ENCODE measurements at regions not wholly inside any gene's neighbourhood (a gene's known extent, or its start where the extent isn't known, plus 50 kb on each side); places are given as distances from the start of the nearest gene placed in this dataset.
"Not testable (repeated sequence)": the region's sequence is repeated elsewhere in the genome, so short reads cannot be mapped to it uniquely, and the experiment has no call there.

GRCh38 chr10:71094712-71095390 lies 117.5 kb upstream of the UNC5B start:
- Histone ChIP-seq H3K4me1 (ENCODE audit: control insufficient read depth in 3 of 3, insufficient read depth in 3 of 3, low read length in 3 of 3) (peaks cover 8 to 21% (median 19%) of the 10 kb centered on the region in 3 donors), H3K9ac (ENCODE audit: low read depth in 1 of 3, low read length in 3 of 3) (no peak overlapping the region), H3K27me3 (ENCODE audit: control insufficient read depth in 3 of 3, insufficient read depth in 3 of 3, low read length in 3 of 3) (no peaks in the 10 kb centered on the region), H3K4me3 (ENCODE audit: low read length in 3 of 3) (no peak overlapping the region), H3K36me3 (ENCODE audit: control insufficient read depth in 3 of 3, insufficient read depth in 3 of 3, low read length in 3 of 3) (no peaks in the 10 kb centered on the region), H3K9me3 (ENCODE audit: control insufficient read depth in 3 of 3, low read length in 3 of 3) (no peaks in the 10 kb centered on the region), H3K27ac (ENCODE audit: low read depth, low read length) (no peak overlapping the region)

GRCh38 chr10:71099731-71100361 lies 112.5 kb upstream of the UNC5B start:
- H3K9ac ChIP-seq (ENCODE audit: low read depth in 1 of 3, low read length in 3 of 3) = no peak overlapping the region
- H3K4me3 ChIP-seq (ENCODE audit: low read length in 3 of 3) = no peak overlapping the region
- H3K27me3 ChIP-seq (ENCODE audit: control insufficient read depth in 3 of 3, insufficient read depth in 3 of 3, low read length in 3 of 3) = no peaks in the 10 kb centered on the region
- no peaks in the 10 kb centered on the region for H3K36me3 ChIP-seq (ENCODE audit: control insufficient read depth in 3 of 3, insufficient read depth in 3 of 3, low read length in 3 of 3)
- H3K4me1 ChIP-seq (ENCODE audit: control insufficient read depth in 3 of 3, insufficient read depth in 3 of 3, low read length in 3 of 3) = no peaks in the 10 kb centered on the region
- H3K9me3 ChIP-seq (ENCODE audit: control insufficient read depth in 3 of 3, low read length in 3 of 3) = no peaks in the 10 kb centered on the region
- no peak overlapping the region for H3K27ac ChIP-seq (ENCODE audit: low read depth, low read length)

GRCh38 chr10:71103961-71104360 lies 108.4 kb upstream of the UNC5B start:
- H3K27ac ChIP-seq (ENCODE audit: low read depth, low read length) = no peak overlapping the region
- no peaks in the 10 kb centered on the region for H3K27me3 ChIP-seq (ENCODE audit: control insufficient read depth in 3 of 3, insufficient read depth in 3 of 3, low read length in 3 of 3)
- H3K4me3 ChIP-seq (ENCODE audit: low read length in 3 of 3) = no peak overlapping the region
- H3K9me3 ChIP-seq (ENCODE audit: control insufficient read depth in 3 of 3, low read length in 3 of 3) = no peaks in the 10 kb centered on the region
- H3K36me3 ChIP-seq (ENCODE audit: control insufficient read depth in 3 of 3, insufficient read depth in 3 of 3, low read length in 3 of 3) = no peaks in the 10 kb centered on the region
- no peak overlapping the region for H3K9ac ChIP-seq (ENCODE audit: low read depth in 1 of 3, low read length in 3 of 3)
- no peaks in the 10 kb centered on the region for H3K4me1 ChIP-seq (ENCODE audit: control insufficient read depth in 3 of 3, insufficient read depth in 3 of 3, low read length in 3 of 3)

- H3K27me3 ChIP-seq (ENCODE audit: control insufficient read depth in 3 of 3, insufficient read depth in 3 of 3, low read length in 3 of 3); H3K27ac ChIP-seq (ENCODE audit: low read depth, low read length); H3K4me3 ChIP-seq (ENCODE audit: low read length in 3 of 3); H3K36me3 ChIP-seq (ENCODE audit: control insufficient read depth in 3 of 3, insufficient read depth in 3 of 3, low read length in 3 of 3); H3K9ac ChIP-seq (ENCODE audit: low read depth in 1 of 3, low read length in 3 of 3); H3K4me1 ChIP-seq (ENCODE audit: control insufficient read depth in 3 of 3, insufficient read depth in 3 of 3, low read length in 3 of 3); H3K9me3 ChIP-seq (ENCODE audit: control insufficient read depth in 3 of 3, low read length in 3 of 3): not testable (repeated sequence)
These were observed 106.2 kb upstream of the UNC5B start for GRCh38 chr10:71106151-71106550.

- H3K4me3 ChIP-seq (ENCODE audit: low read length in 3 of 3); H3K36me3 ChIP-seq (ENCODE audit: control insufficient read depth in 3 of 3, insufficient read depth in 3 of 3, low read length in 3 of 3); H3K9me3 ChIP-seq (ENCODE audit: control insufficient read depth in 3 of 3, low read length in 3 of 3); H3K9ac ChIP-seq (ENCODE audit: low read depth in 1 of 3, low read length in 3 of 3); H3K27ac ChIP-seq (ENCODE audit: low read depth, low read length); H3K27me3 ChIP-seq (ENCODE audit: control insufficient read depth in 3 of 3, insufficient read depth in 3 of 3, low read length in 3 of 3); H3K4me1 ChIP-seq (ENCODE audit: control insufficient read depth in 3 of 3, insufficient read depth in 3 of 3, low read length in 3 of 3): not testable (repeated sequence)
These were observed 105.3 kb upstream of the UNC5B start for GRCh38 chr10:71107117-71107516.

- H3K36me3 ChIP-seq (ENCODE audit: control insufficient read depth in 3 of 3, insufficient read depth in 3 of 3, low read length in 3 of 3); H3K27ac ChIP-seq (ENCODE audit: low read depth, low read length); H3K9ac ChIP-seq (ENCODE audit: low read depth in 1 of 3, low read length in 3 of 3); H3K9me3 ChIP-seq (ENCODE audit: control insufficient read depth in 3 of 3, low read length in 3 of 3); H3K4me1 ChIP-seq (ENCODE audit: control insufficient read depth in 3 of 3, insufficient read depth in 3 of 3, low read length in 3 of 3); H3K4me3 ChIP-seq (ENCODE audit: low read length in 3 of 3); H3K27me3 ChIP-seq (ENCODE audit: control insufficient read depth in 3 of 3, insufficient read depth in 3 of 3, low read length in 3 of 3): not testable (repeated sequence)
These were observed 104.3 kb upstream of the UNC5B start for GRCh38 chr10:71108042-71108441.

- no peaks in the 10 kb centered on the region for H3K27me3 ChIP-seq (ENCODE audit: control insufficient read depth in 3 of 3, insufficient read depth in 3 of 3, low read length in 3 of 3)
- H3K36me3 ChIP-seq (ENCODE audit: control insufficient read depth in 3 of 3, insufficient read depth in 3 of 3, low read length in 3 of 3) = no peaks in the 10 kb centered on the region
- H3K9ac ChIP-seq (ENCODE audit: low read depth in 1 of 3, low read length in 3 of 3) = no peak overlapping the region
- H3K27ac ChIP-seq (ENCODE audit: low read depth, low read length) = no peak overlapping the region
- peaks cover 5 to 8% (median 6%) of the 10 kb centered on the region in 3 donors for H3K9me3 ChIP-seq (ENCODE audit: control insufficient read depth in 3 of 3, low read length in 3 of 3)
- H3K4me3 ChIP-seq (ENCODE audit: low read length in 3 of 3) = no peak overlapping the region
- H3K4me1 ChIP-seq (ENCODE audit: control insufficient read depth in 3 of 3, insufficient read depth in 3 of 3, low read length in 3 of 3) = no peaks in the 10 kb centered on the region
These were observed 100.1 kb upstream of the UNC5B start for GRCh38 chr10:71112138-71112785.

- Histone ChIP-seq H3K9ac (ENCODE audit: low read depth in 1 of 3, low read length in 3 of 3) (no peak overlapping the region), H3K9me3 (ENCODE audit: control insufficient read depth in 3 of 3, low read length in 3 of 3) (peaks cover 7 to 8% (median 8%) of the 10 kb centered on the region in 3 donors), H3K4me1 (ENCODE audit: control insufficient read depth in 3 of 3, insufficient read depth in 3 of 3, low read length in 3 of 3) (no peaks in the 10 kb centered on the region), H3K27me3 (ENCODE audit: control insufficient read depth in 3 of 3, insufficient read depth in 3 of 3, low read length in 3 of 3) (no peaks in the 10 kb centered on the region), H3K27ac (ENCODE audit: low read depth, low read length) (no peak overlapping the region), H3K36me3 (ENCODE audit: control insufficient read depth in 3 of 3, insufficient read depth in 3 of 3, low read length in 3 of 3) (no peaks in the 10 kb centered on the region), H3K4me3 (ENCODE audit: low read length in 3 of 3) (no peak overlapping the region)
These were observed 95.9 kb upstream of the UNC5B start for GRCh38 chr10:71116426-71116825.

GRCh38 chr10:71117589-71117988 lies 94.8 kb upstream of the UNC5B start:
- H3K4me3 ChIP-seq (ENCODE audit: low read length in 3 of 3); H3K4me1 ChIP-seq (ENCODE audit: control insufficient read depth in 3 of 3, insufficient read depth in 3 of 3, low read length in 3 of 3); H3K9ac ChIP-seq (ENCODE audit: low read depth in 1 of 3, low read length in 3 of 3); H3K27me3 ChIP-seq (ENCODE audit: control insufficient read depth in 3 of 3, insufficient read depth in 3 of 3, low read length in 3 of 3); H3K36me3 ChIP-seq (ENCODE audit: control insufficient read depth in 3 of 3, insufficient read depth in 3 of 3, low read length in 3 of 3); H3K9me3 ChIP-seq (ENCODE audit: control insufficient read depth in 3 of 3, low read length in 3 of 3); H3K27ac ChIP-seq (ENCODE audit: low read depth, low read length): not testable (repeated sequence)

GRCh38 chr10:71123023-71123422 lies 89.3 kb upstream of the UNC5B start:
- no peak overlapping the region for H3K9ac ChIP-seq (ENCODE audit: low read depth in 1 of 3, low read length in 3 of 3)

More at GRCh38 chr10:71123023-71123422, 89.3 kb upstream of the UNC5B start:
- no peaks in the 10 kb centered on the region for H3K36me3 ChIP-seq (ENCODE audit: control insufficient read depth in 3 of 3, insufficient read depth in 3 of 3, low read length in 3 of 3)
- H3K4me3 ChIP-seq (ENCODE audit: low read length in 3 of 3) = no peak overlapping the region
- peaks cover 0 to 3% (median 0%) of the 10 kb centered on the region in 3 donors for H3K9me3 ChIP-seq (ENCODE audit: control insufficient read depth in 3 of 3, low read length in 3 of 3)
- peaks cover 9 to 15% (median 11%) of the 10 kb centered on the region in 3 donors for H3K4me1 ChIP-seq (ENCODE audit: control insufficient read depth in 3 of 3, insufficient read depth in 3 of 3, low read length in 3 of 3)
- no peak overlapping the region for H3K27ac ChIP-seq (ENCODE audit: low read depth, low read length)
- peaks cover 0 to 3% (median 0%) of the 10 kb centered on the region in 3 donors for H3K27me3 ChIP-seq (ENCODE audit: control insufficient read depth in 3 of 3, insufficient read depth in 3 of 3, low read length in 3 of 3)
